A673 (cell line): ENCODE measurements at regions not wholly inside any gene's neighbourhood (a gene's known extent, or its start where the extent isn't known, plus 50 kb on each side); places are given as distances from the start of the nearest gene placed in this dataset.

Experiments
- BruUV-seq: library from RNA; stranded (reverse); fragments of 400-500 nt; replicated peaks from 2 replicates; lab custom pipeline; 2021; lab: Mats Ljungman, UMichigan
- CTCF ChIA-PET: fragments of 300-600 bp; sonication (Branson Sonifier 250); formaldehyde crosslinking; loops from one replicate; lab custom pipeline; 2022; ENCODE audit warnings: antibody characterized with exemption; lab: Charles Lee
- POLR2A ChIA-PET: fragments of 300-600 bp; sonication (Branson Sonifier 250); formaldehyde crosslinking; loops from one replicate; lab custom pipeline; 2022; ENCODE audit warnings: antibody characterized with exemption; ENCODE audit not compliant: low non-redundant PET; lab: Charles Lee
- DNase-seq: peaks from one replicate; pipeline ENCODE4 v3.0.0-alpha.2; 2015; ENCODE audit warnings: low spot score
- H3K27ac ChIP-seq: fragments of 200-600 bp; sonication (generic); 2 replicates; pipeline ENCODE4 v1.5.1; 2016; ENCODE audit warnings: mixed run types, low read depth, mild to moderate bottlenecking, mixed read lengths, antibody characterized with exemption, low read length; ENCODE audit not compliant: poor library complexity, severe bottlenecking
- H3K27me3 ChIP-seq: fragments of 200-600 bp; sonication (generic); replicated peaks from 2 replicates; pipeline ENCODE4 v1.6.1; 2017; ENCODE audit warnings: mixed run types, low read depth, mild to moderate bottlenecking, mixed read lengths, antibody characterized with exemption, low read length; ENCODE audit not compliant: insufficient read depth, poor library complexity
- H3K36me3 ChIP-seq: fragments of 200-600 bp; sonication (generic); 2 replicates; pipeline ENCODE4 v1.6.1; 2016; ENCODE audit warnings: mixed run types, mild to moderate bottlenecking, mixed read lengths, antibody characterized with exemption, low read length; ENCODE audit not compliant: insufficient read depth, poor library complexity, severe bottlenecking
- H3K4me1 ChIP-seq: fragments of 200-600 bp; sonication (generic); 2 replicates; pipeline ENCODE4 v1.6.1; 2017; ENCODE audit warnings: mixed run types, mild to moderate bottlenecking, mixed read lengths, antibody characterized with exemption, low read length; ENCODE audit not compliant: insufficient read depth, poor library complexity, severe bottlenecking
- H3K4me3 ChIP-seq: fragments of 200-600 bp; sonication (generic); 2 replicates; pipeline ENCODE4 v1.5.1; 2016; ENCODE audit warnings: low read depth, mixed run types, mild to moderate bottlenecking, mixed read lengths, low read length; ENCODE audit not compliant: poor library complexity, severe bottlenecking
- H3K9me3 ChIP-seq: fragments of 200-600 bp; sonication (generic); 2 replicates; pipeline ENCODE4 v1.6.1; 2016; ENCODE audit warnings: mixed run types, low read depth, mild to moderate bottlenecking, mixed read lengths, antibody characterized with exemption, low read length; ENCODE audit not compliant: poor library complexity, severe bottlenecking
- EZH2 ChIP-seq: fragments of 200-600 bp; sonication (generic); IDR thresholded peaks from 2 replicates; pipeline ENCODE4 v1.6.1; 2017; ENCODE audit warnings: borderline replicate concordance, low read depth, mild to moderate bottlenecking, mixed read lengths, antibody characterized with exemption, low read length; ENCODE audit not compliant: poor library complexity, severe bottlenecking
- intact Hi-C: fragments of 100-400 bp; cut with micrococcal nuclease; formaldehyde crosslinking; loops from one replicate; pipeline ENCODE4 v1.10.0; 2022; ENCODE audit not compliant: unreplicated experiment
- TF ChIP-seq, protein P1 (sequence below): fragments of 300-800, 200-600 bp; sonication (generic); conservative IDR thresholded peaks from 2 replicates; pipeline ENCODE4 v1.5.1; 2017; ENCODE audit warnings: low read depth, mild to moderate bottlenecking, antibody characterized with exemption, low read length, moderate library complexity, mixed read lengths

DNA sequence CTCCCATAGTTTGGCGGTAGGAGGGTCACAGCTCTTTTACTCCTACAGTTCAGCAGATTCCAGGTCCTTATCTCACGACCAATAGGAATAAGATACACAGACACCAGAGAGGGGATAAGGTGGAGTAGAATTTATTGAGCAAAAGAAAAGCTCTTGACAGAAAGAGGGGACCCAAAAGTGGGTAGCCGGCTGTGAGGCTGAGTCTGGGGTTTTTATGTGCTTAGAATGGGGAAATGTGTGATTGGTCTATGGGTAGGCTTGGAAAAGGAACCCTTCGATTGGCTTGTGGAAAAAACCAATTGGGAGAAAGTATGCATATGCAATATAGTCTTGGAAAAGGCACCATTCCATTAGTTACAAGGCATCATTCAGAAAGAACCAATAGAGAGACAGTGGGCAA lies 1356.9 kb upstream of the SPRY2 start:
- Histone ChIP-seq H3K9me3 (no peaks in the 10 kb centered on the region), H3K4me3 (no peak overlapping the region), H3K36me3 (no peaks in the 10 kb centered on the region), H3K27ac (no peak overlapping the region), H3K4me1 (no peaks in the 10 kb centered on the region), H3K27me3 (no peaks in the 10 kb centered on the region)
- TF ChIP-seq, protein P1, sequence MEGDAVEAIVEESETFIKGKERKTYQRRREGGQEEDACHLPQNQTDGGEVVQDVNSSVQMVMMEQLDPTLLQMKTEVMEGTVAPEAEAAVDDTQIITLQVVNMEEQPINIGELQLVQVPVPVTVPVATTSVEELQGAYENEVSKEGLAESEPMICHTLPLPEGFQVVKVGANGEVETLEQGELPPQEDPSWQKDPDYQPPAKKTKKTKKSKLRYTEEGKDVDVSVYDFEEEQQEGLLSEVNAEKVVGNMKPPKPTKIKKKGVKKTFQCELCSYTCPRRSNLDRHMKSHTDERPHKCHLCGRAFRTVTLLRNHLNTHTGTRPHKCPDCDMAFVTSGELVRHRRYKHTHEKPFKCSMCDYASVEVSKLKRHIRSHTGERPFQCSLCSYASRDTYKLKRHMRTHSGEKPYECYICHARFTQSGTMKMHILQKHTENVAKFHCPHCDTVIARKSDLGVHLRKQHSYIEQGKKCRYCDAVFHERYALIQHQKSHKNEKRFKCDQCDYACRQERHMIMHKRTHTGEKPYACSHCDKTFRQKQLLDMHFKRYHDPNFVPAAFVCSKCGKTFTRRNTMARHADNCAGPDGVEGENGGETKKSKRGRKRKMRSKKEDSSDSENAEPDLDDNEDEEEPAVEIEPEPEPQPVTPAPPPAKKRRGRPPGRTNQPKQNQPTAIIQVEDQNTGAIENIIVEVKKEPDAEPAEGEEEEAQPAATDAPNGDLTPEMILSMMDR, result no peak
- TF ChIP-seq EZH2, result no peak
- intact Hi-C loops, result no loop called here
- no peak for DNase-seq
- ChIA-PET CTCF (no interaction called here), POLR2A (no interaction called here)
- no TSS peak for BruUV-seq

DNA sequence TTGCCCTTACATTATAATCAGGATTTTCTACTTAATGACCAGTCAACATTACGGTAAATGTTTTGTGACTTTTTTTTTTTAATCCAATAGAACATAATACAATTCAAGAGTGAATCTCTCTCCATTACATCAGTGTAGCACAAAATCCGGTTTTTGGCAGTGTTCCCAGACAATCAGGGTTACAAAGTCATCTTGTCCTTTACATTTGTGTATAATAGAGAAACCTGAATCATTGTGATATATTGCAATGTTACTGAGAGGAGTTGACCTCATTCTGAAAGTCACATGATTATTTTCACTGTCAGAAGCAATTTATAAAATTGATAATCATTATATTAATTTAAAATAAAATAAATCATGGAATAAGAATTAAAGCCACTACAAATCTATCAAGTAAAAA lies 1346.0 kb upstream of the SPRY2 start:
- H3K36me3 ChIP-seq, result no peaks in the 10 kb centered on the region
- ChIA-PET CTCF (no interaction called here), POLR2A (no interaction called here)
- no peak overlapping the region for H3K4me3 ChIP-seq
- H3K4me1 ChIP-seq, result no peaks in the 10 kb centered on the region
- no peak overlapping the region for H3K27ac ChIP-seq
- no peaks in the 10 kb centered on the region for H3K27me3 ChIP-seq
- BruUV-seq, result no TSS peak
- intact Hi-C loops, result no loop called here
- H3K9me3 ChIP-seq, result no peaks in the 10 kb centered on the region
- no peak for TF ChIP-seq EZH2
- TF ChIP-seq, protein P1, result no peak
- peak; percentile 65 for DNase-seq

DNA sequence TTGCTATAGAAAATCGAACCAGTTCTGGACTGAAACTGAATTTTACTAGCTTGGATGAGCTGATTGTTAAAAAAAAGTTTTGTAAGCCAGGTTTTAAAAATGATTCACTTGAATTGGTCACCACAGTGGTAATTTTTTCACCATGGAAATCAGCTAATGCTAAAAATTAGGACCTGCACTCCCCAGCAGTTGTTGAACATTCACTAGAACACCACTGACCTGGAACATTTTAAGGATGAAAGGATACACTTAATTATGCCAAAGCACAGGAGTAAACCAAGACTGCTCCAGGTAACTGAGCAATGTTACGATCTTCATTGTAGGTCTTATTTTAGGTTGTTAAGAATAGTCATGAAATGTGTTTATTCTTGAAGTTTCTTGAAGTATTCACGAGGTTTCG lies 1342.6 kb upstream of the SPRY2 start:
- H3K4me1 ChIP-seq, result no peaks in the 10 kb centered on the region
- no peak overlapping the region for H3K27ac ChIP-seq
- H3K4me3 ChIP-seq, result no peak overlapping the region
- CTCF ChIA-PET, result no interaction called here
- BruUV-seq, result no TSS peak
- no peaks in the 10 kb centered on the region for H3K27me3 ChIP-seq
- intact Hi-C loops, result no loop called here
- DNase-seq, result no peak
- no peak for TF ChIP-seq EZH2
- TF ChIP-seq, protein P1, result no peak
- no peaks in the 10 kb centered on the region for H3K9me3 ChIP-seq
- POLR2A ChIA-PET, result no interaction called here
- H3K36me3 ChIP-seq, result no peaks in the 10 kb centered on the region
